HG02610 (cell line): ENCODE measurements at regions not wholly inside any gene's neighbourhood (a gene's known extent, or its start where the extent isn't known, plus 50 kb on each side); places are given as distances from the start of the nearest gene placed in this dataset.

Experiments used
- ATAC-seq: cut with Tn5 transposase; IDR thresholded peaks from one replicate; pipeline ENCODE4 v1.9.1; 2021; ENCODE audit warnings: mild to moderate bottlenecking, moderate library complexity; ENCODE audit not compliant: unreplicated experiment

GRCh38 chr1:218754477-218754876 is 409.3 kb downstream of the TGFB2 start:
- no peak for ATAC-seq

- ATAC-seq, result no peak
These were observed 410.0 kb downstream of the TGFB2 start for GRCh38 chr1:218755128-218755527.

- no peak for ATAC-seq
These were observed 413.9 kb upstream of the LYPLAL1 start for GRCh38 chr1:218759795-218760194.

DNA sequence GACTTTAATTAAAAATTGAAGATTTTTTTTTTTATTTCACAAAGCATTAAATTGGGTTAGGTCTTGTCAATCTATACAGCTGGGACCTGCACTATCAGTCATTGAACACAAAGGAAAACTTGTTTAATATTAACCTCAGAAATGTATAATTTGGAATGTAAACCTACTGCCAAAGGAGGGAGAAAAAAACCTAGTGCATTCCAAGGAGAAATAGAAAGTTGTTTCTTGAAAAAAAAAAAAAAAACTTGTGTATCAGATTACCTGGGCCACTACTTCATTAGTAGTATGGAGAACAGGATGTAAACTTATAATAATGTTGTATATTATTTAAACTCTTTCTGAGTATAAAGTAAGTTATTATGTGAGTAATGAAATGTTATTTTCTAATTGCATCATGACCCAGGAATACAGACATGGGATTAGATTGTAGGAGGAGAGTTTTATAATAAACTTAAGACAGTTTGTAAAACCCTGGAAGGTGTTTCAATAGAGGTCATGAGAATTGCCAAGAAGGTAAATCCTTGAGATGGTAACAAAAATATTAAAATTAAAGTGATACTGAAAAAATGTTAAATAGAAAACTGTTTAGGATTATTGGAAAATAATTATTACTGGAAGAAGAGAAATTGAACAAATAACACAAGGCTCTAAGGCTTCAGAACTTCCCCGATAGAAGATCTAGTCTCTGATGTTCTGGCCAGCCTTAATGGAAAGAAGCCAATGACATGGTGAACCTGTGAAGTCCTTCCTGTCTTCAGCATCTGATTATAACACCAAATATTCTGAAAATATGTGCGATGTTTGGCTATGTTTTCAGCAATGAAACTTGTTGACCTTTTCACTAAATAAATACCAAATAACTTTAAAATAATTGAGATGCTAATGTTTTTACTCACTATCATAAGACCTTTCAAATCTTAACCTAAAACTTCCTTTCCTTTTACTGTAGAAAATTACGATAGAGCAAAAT is 412.8 kb upstream of the LYPLAL1 start:
- no peak for ATAC-seq

- ATAC-seq, result no peak
These were observed 410.1 kb upstream of the LYPLAL1 start for GRCh38 chr1:218763538-218763937.

- ATAC-seq, result no peak
These were observed 407.9 kb upstream of the LYPLAL1 start for GRCh38 chr1:218765753-218766152.

GRCh38 chr1:218771931-218772330 is 401.7 kb upstream of the LYPLAL1 start:
- ATAC-seq, result no peak

DNA sequence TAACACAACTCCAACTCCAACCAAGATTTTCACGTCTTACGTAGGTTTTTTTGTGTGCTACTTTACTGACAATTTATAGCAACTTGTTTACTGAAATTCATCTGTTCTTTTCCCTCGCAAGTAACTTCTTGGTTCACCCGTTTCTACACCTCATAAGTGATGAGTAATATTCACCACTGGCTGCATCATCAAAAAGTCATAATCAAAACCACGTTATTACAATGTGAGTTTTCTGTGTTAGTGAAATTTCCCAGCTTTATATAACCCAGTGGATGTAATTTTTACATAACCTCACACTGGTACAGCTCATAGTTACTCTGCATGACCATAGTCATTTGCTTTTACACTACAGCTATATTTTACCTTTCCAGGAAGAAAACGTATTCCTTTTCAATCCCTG is 401.1 kb upstream of the LYPLAL1 start:
- ATAC-seq, result no peak

DNA sequence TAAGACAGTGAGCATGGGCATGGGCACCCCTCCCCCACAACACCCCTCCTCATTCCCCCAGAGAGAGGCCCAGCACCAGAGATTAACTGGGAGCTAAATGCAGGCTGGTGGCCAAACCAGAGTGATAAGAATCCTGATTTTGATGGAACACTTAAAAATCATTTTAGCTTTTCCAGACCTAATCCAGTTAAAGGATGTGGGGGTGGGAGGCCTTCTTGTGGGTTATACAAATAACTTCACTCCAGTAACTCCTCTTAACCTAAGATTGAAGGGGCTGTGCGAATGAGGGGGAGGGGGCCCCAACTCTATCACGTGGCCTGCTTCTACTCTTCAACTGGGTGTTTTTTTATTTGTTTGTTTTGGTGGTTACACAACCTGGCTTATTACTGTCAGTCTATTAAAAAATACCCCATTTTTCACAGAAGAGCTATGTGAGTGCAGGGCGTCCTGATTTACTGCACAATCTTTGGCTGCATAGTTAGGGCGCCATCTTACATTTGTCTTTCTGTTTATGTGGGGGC is 398.1 kb upstream of the LYPLAL1 start:
- no peak for ATAC-seq

- ATAC-seq, result no peak
These were observed 395.2 kb upstream of the LYPLAL1 start for GRCh38 chr1:218778257-218779126.

GRCh38 chr1:218779341-218780100 is 394.2 kb upstream of the LYPLAL1 start:
- no peak for ATAC-seq

- ATAC-seq, result no peak
These were observed 390.5 kb upstream of the LYPLAL1 start for GRCh38 chr1:218783131-218783530.

DNA sequence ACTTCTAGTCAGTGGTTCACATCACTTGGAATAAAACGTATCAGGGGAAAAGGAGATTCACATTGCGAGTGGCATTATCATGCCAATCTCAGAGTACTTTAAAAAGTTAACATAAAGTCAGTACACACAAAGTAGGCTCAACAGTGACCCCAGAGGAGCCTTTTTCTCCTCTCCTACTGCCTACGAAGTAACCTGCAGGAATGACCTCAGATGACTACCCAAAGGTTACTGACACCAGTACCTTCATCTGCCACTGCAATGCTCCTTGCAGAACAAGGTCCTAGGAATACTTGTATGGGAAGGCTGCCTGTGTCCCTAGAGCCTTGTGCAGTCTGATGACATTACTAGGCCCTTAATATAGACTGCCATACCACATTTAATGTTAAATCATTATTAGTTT is 389.8 kb upstream of the LYPLAL1 start:
- no peak for ATAC-seq

DNA sequence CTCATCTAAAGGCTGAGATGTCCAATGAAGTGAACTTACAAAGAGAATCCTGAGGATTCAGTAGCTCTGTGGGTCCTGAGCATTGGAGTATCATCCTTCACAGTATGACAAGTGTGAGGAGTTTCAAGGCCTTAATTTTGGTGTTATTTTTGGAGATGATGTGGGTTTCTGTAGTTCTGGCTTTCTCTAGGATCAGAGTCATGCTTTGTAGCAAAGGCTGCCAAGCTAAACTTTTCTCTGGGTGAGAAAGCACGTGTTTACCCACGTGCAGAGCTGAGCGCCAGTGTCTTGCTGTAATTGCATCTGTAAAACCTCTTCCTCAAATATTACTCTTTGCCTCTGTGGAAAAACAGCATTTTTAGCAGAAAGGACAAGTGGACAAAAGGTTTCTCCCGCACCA is 387.8 kb upstream of the LYPLAL1 start:
- no peak for ATAC-seq

DNA sequence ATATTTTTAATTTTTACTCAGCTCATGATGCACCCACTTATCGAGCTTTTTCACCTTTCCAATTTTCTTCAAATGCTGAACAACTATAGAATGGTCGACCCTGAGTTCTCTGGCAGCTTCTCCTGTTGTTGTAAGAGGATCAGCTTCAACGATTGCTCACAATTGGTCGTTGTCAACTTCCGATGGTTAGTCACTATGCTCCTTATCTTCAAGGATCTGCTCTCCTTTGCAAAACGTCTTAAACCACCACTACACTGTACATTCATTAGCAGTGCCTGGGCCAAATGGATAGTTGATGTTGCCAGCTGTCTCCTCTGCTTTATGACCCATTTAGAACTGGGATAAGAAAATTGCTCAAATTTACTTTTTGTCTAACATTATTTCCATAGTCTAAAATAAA is 385.9 kb upstream of the LYPLAL1 start:
- no peak for ATAC-seq

GRCh38 chr1:218796773-218797172 is 376.9 kb upstream of the LYPLAL1 start:
- ATAC-seq, result no peak

DNA sequence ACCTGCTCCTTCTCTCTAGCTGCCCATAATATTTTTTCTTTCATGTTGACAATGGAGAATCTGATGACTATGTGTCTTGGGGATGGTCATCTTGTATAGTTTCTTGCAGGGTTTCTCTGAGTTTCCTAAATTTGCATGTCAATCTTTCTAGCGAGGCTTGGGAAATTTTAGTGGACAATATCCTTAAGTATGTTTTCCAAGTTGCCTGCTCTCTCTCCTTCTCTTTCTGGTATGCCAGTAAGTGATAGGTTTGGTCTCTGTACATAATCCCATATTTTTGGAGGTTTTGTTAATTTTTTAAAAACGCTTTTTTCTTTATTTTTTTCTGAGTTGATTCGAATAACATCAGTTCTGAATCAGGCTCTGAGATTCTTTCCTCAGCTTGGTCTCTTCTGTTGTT is 370.9 kb upstream of the LYPLAL1 start:
- no peak for ATAC-seq

DNA sequence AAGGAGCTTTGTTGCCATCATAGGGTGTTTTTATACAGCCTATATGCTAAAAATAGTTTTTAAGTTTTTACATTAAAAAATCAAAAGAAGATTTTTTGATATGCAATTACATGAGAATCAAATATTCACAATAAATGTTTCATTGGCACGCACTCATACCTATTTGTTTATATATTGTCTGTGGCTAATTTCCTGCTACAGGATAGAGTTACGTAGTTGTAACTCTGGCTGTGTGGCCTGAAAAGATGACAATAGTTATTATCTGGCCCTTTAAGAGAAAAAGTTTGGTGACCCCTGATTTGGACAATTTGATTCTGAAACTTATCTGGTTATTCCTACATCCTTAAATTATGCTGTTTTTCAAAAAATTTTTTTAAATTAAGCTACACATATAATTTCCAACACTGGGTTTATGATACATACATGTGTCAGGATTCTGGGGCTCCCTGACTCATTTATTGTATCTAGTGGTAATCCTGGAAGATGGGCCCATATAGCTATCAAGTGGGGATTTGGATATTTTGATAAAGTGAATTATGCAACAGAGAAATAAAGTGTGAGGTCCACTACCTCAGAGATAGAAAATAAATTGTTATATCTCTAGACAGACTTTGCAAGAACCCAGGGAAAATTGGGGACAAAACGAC is 370.2 kb upstream of the LYPLAL1 start:
- no peak for ATAC-seq

GRCh38 chr1:218804014-218804785 is 369.5 kb upstream of the LYPLAL1 start:
- no peak for ATAC-seq

GRCh38 chr1:218809061-218809460 is 364.6 kb upstream of the LYPLAL1 start:
- no peak for ATAC-seq
